ENCODE measurements at regions not wholly inside any gene's neighbourhood (a gene's known extent, or its start where the extent isn't known, plus 50 kb on each side); places are given as distances from the start of the nearest gene placed in this dataset.
"Not testable (repeated sequence)": the region's sequence is repeated elsewhere in the genome, so short reads cannot be mapped to it uniquely, and the experiment has no call there.

DNA sequence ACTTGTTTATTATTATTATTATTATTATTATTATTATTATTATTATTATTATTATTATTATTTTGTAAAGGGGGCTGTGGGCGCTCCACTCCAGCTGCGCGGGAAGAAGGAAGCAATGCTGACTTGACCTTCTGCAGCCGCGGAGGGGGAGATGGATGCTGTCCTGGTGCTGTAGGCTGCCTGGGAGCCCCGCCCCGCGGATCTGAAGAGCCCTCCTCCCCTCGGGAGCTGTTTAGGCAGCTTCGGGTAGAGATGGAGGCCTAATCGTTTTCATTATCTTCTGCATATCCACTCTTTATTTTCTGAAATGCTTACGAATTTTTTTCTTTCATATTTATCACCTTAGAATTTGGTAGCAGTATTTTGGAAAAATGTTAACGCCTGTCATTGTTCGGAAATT lies 101.2 kb upstream of the KLF6 start:
- DNase-seq = peak; percentile 53

DNA sequence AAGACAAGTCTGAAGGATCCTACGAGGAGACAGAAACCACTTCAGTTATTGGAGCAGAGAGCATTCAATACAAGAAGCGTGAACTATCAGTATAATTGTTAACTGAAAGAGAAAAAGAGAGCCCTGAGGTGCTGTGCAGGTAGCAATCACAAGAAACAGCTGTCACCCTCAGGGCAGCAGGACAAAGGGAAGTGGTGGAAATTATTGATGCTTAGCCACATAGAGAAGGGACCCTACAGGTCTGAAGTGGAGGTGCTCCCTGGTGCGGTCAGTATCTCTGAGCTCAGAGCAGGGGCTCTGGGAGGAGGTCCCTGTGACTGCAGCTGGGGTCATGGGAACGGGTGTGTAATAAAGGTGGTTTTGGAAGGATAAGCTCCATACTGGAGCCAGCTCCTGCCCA lies 97.8 kb upstream of the KLF6 start:
- DNase-seq = no peak

DNA sequence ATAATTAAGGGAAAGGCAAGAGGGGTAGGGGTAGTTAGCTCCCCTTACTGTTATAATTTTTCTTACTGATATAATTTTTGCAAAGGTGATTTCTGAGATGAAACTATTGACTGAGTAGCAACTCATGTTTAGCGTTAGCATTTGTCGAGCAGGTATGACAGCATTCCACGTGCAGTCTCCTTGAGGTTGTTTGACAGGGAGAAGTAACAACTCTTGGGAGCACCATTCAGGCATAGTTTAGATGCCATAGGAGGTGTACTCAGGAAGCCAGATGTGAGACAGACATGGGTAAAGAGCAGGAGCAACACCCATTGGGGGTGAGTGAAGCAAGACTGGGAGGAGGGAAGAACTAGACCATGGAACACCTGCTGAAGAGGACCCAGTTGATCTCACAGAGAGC lies 96.6 kb upstream of the KLF6 start:
- no peak for DNase-seq

DNA sequence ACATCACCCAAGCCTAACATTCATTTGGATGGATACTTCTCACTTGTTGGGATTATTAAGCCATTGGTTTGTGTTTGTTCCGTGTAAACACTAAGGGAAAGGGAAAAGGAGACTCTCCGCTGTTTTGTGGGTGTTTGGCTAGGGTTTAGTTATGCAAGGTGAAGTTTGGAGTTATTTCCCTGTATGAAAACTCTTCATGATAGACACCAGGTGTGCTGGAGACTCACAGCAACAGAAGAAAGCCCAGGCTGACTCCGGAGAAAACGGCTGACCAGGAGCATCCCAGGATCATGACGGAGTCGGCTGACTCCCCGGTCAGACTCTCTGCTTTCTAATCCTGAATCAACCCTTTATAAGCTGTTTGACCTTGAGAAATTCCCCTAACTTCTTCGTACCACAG lies 94.1 kb upstream of the KLF6 start:
- DNase-seq = no peak

DNA sequence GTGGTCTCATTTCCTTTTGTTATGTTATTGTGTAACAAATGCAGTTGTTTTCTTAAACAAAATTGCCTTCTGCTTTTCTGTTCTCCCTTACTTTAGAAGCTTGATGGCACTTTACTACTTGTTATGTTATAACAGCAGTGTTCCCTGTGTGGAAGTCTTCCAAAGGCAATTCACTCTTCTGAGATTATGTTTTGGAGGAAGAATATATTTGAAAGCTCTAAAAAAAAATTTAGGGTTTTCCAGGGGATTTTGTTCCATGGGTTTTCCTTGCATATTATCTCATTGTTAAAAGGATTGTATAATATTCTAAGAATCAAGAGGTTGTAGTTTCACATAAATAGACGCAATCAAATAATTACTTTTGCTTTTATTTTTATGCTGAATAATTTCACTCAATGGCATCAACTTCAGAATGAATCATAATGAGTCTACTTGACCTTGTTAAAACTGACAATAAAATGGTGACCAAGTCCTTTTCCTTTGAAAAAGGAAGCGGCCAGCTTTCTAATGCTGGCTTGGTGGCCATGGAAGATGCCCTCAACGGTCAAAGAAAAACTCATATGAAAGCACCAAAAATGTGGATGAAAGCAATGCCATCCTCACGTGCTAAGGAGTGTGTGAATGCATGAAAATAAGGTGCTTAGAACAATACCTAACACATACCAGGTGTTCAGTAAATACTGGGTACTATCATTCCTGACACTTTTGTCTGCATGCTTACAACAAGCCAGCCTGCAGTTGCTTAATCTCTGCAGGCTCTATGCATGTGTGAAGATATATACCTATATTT lies 92.4 kb upstream of the KLF6 start:
- DNase-seq = no peak

DNA sequence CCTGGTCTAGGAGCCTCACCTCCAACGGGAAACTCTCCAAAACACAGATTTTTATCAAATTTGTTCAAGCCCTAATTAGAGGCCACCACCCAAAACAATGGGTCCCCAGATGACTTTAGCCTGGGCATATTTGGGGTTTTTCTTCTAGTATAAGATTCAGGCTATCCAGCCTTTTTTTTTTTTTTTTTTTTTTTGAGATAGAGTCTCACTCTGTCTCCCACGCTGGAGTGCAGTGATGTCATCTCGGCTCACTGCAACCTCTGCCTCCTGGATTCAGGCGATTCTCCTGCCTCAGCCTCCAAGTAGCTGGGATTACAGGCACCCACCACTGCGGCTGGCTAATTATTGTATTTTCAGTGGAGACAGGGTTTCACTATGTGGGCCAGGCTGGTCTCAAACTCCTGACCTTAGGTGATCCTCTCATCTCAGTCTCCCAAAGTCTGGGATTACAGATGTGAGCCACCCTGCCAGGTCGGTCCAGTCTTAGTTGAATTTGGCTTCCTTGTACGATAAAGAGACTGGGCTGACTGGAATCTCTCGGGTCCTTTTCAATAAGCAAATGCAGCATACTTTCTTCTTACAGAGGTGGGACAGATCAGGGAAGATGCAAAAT lies 91.4 kb upstream of the KLF6 start:
- no peak for DNase-seq

DNA sequence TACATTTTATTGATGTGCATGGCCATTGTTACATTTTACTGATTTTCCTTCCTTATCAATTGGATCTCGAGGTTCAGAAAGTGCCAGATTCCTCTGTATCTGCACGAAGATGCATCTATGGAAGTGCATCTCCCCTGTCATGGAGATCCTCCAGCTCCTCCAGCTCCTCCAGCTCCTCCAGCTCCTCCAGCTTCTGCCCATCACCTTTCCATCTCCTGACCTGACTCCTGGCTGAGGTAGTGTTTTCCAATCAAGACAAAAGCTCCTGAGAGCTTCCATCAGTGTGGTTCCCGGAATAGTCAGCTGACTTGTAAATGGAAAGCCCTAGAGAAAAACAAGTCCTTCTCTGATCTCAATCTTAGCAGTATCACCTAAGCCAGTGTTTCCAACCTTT lies 90.8 kb upstream of the KLF6 start:
- no peak for DNase-seq

DNA sequence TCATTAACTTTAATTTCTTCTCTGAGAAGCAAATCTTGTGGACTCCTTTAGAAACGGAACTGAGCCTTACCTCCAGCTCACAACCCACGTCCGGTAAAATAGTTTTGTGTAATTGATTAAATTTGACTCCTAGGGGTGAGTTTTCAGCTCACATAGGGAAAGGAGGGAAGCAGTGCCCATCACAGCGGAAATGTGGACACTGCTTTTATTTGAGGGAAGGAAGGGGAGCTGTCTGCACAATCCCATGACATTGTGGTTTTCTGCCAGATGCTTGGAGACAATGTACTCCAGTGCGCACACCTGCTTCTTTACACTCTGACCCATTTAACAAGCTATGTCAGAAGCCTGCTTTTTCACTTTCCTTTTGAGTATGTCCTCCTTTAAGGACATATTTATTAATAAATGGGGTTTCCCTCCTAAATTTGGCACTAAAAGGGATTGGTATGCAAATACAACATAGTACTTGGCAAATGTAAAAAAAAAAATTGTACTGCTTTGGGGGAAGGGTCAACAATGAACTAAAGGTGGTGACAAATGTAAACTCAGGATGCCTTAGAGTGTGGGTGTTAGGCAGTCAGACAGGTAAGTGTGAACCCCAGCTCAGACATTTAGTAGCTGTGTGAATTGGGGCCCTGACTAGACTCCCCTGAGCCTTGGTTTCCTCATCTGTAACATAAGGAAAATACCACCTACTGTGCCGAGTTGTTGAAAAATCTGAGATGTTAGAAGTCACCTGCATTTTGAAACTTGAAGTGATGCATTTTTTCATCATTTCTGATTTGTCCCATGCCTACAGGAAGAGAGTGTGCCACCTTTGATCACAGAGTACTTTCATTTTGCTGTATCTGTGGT lies 90.2 kb upstream of the KLF6 start:
- DNase-seq = no peak

DNA sequence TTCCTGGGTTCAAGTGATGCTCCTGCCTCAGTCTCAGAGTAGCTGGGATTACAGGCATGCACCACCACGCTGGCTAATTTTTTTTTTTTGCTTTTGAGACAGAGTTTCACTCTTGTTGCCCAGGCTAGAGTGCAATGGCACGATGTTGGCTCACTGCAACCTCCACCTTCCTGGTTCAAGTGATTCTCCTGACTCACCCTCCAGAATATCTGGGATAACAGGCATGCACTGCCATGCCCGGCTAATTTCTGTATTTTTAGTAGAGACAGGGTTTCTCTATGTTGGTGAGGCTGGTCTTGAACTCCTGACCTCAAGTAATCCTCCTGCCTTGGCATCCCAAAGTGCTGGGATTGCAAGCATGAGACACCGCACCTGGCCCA lies 89.6 kb upstream of the KLF6 start:
- not testable (repeated sequence) for DNase-seq

DNA sequence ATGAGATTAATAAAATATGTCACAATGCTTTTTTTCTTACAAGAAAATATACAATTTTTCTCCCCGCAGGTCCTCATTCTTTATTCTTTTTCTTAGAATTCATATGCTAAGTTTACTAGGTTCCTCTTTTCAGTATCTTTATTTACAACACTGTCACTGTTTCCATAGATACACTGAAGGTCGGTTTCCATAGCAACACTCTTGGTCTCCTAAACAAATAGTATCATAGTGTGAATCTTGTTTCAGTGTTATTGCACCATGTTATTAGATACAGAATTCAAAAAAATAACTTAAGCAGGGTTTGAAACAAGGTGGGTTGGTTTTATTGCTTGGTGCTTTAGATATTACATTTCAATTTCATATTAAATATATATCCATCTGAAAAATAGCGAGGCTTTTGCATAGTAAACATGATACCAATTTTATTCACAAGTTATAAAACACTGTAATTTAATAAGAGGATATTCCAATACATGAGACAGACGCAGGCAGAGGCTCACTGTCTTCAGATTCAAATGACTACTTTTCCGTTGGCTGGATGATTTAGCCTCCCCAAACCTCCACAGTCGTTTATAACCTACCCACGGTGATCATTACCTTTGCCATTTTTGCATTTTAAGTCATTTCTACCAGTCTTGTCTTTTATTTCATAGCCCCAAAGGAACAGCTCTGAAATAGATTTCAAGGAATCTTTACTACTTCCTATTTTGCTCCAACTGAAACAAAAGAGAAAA lies 88.9 kb upstream of the KLF6 start:
- peak; percentile 63 for DNase-seq

DNA sequence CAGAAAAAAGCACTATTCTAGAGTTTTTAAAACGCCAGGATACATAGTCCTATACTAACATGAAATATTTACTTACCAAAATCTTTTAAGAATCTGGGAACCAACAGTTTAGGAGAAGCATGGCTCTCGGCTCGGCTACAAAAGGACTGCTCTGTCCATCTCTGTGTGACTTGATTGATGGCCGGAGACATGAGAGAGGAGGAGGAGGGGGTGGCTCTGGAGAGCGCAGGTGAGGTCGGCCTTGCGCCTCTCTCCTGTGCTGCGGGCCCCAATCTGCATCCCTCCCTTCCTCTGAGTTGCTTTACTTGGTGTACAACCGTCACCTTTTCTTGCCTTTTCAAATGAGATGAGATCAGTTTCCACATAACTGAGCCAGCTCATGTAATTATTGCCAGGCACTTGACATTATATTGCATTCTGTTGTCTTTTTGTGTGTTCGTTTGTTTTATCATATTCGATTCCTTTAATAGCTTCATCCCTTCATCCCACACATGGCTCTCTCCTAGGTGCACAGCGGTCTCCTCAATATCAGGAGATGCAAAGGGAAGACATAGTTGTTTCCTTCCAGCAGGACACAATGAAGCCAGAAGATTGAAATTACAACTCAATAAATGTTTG lies 87.8 kb upstream of the KLF6 start:
- DNase-seq = no peak

DNA sequence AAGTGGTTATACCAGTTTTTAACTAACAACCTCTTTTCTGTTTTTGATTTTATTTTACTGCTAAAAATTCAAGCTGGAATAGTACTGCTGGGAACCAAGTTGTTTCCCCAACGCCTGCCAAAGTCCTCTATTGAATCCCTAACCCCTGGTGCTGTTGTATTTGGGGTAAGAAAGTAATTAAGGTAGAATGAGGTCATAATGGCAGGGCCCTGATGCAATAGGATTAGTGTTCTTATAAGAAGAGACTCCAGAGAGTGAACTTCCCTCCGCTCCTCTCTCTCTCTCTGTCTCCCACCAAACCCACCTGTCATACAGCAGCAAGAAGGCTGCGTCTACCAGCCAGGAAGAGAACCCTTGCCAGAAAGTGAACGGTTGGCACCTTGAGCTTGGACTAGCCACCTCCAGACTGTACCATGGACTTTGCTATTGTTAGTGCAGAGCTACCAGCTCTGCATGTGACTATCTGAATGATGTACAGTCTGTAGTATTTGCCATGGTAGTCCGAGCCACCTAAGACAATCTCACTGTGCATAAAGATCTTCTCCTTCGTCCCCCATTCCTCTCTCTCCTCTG lies 86.5 kb upstream of the KLF6 start:
- DNase-seq = no peak

DNA sequence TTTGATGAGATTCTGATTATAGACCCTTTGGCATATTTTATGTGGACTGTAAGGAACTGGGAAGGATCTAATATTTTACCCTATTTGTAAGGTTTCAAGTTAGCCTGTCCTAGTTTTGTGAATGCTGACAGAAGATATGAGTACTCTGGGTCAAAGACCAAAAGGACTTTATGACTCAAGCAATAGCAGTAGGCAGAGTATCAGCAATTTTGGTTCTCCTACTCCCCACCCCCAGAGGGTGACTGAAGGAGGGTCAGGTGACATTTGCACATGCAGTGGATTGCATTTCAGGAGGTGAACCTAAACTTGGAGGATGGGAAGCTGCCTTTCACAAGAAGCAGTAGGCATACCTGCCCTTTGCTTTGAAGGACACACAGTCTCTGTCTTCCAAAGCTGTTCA lies 84.0 kb upstream of the KLF6 start:
- no peak for DNase-seq

DNA sequence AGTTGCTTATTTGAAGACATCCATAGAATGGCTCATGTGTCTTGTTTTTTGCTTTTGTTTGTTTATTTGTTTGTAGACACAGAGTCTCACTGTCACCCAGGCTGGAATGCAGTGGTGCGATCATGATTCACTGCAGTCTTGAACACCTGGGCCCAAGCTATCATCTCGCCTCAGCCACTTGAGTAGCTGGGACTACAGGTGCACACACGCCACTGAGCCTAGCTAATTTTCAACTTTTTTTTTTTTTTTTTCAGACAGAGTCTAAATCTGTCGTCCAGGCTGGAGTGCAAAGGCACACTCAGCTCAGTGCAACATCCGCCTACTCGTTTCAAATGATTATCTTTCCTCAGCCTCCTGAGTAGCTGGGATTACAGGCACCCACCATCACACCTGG lies 83.3 kb upstream of the KLF6 start:
- DNase-seq = no peak

DNA sequence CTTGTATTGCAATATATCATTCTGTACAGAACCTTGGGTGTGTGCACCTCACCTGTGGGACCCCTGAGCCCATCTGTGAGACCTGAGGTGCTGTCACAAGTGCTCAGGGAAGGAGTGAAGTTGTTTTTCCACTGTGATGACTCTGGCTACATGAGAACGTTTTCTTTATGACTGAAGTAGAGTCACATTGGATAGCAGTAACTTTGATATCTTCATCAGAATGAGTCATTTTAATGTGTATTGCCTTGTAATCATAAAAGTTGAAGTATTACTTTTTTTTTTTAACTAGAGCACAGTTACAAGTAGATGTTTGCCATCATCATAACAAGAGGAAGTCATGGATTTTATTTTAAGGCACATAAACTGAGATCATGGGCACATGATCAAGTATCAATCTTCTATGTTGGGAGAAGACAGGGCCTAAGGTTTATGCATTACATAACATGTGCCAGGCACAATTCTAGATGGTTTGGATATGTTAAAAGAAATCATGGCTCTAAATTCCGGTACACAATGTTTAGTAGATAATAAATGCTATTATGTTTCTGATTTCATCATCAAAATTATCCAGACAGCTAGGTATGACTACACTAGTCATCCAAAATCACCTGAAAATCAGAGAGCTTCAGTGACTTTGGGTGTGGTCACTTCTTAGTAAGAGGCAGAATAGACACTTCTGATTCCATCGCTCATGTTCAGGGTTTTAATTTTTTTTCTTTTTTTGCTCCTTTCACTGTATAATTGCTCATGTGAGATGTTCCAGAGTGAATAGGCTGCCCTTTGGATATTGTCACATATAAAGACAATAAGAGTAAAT lies 82.7 kb upstream of the KLF6 start:
- no peak for DNase-seq

DNA sequence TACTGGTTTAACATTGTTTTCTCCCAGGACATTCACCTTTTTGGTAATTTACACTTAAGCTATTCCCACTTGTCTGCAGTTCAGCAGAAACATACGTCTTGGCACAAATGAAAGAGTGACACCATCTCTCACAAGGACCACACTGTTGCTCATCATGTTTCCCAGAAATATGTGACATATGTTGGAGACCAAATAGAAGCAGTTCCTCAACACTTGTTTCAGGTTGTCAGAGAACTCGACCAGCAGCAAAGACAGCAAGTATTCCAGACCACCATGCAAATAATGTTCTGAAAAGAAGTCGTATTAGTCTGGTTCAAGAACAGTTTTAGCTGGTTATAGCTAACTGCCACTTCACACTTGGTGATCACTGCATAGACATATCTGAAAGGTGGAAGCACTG lies 81.3 kb upstream of the KLF6 start:
- no peak for DNase-seq

DNA sequence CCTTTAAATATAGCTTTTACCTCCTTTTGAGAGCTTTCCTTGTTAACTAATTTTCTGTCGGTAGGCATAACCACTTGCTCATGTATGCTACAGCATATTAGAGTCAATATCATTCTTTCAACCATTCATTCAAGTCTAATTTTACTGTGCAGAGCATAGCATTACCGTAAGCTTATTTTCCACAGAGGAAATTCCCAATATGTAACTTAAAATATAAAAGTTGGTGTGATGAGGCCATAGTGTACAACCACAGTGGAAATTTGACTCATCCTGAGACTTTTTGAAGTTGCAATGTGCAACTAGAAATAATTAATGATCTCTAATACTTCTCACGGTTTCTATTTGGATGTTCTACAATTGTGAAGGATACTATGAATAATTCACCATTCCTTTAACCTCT lies 80.6 kb upstream of the KLF6 start:
- DNase-seq = no peak

DNA sequence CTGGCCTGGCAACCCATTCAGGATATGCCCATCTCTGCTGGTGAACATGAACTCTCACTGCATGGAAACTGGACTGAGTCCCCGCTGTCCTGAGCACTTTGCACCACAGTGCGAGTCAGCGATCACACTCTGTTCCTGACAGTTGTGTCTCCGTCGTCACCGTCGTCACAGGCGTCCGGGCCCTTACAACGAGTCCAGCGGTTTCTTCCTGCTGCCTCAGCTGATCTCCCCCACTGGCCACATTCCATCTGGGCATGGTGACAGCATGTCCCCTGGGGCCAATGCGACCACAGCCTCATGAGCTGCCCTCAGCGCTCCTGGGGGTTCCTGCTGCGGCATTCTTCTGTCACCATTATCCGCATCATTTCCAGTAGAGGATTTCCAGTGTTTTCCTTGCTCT lies 76.8 kb upstream of the KLF6 start:
- no peak for DNase-seq

DNA sequence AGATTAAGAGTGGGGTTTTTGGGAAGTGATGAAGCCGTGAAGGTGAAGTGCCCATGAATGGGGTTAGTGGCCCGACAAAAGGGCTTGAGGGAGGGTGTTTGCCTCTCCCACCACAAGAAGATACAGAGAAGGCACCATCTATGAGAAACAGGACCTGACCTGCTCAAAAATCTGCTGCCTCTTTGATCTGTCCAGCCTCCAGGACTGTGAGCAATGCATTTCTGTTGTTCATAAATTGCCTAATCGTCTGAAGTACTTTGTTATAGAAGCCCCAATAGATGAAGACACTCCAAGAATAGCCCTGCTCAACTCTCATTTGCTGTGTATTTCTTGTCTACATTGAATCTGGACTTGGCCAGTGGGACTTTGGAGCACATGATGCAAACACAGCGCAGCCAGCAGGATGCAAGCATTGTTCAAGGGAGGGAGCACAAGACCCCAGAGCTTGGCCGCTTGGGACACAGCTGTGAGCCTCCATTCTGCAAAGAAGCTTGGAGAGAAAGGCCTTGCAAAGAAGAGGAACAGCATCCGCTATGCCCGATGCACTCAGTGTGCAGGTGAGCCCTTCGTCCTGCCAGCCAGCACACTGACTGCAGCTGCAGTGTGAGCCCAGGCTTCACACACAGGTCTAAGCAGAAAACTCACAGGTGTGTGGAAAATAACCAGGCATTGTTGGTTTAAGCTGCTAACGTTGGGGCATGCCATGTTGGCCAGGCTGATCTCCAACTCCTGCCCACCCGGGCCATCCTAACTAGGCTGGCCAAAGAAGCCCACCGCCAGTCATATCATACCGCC lies 73.2 kb upstream of the KLF6 start:
- DNase-seq = no peak

DNA sequence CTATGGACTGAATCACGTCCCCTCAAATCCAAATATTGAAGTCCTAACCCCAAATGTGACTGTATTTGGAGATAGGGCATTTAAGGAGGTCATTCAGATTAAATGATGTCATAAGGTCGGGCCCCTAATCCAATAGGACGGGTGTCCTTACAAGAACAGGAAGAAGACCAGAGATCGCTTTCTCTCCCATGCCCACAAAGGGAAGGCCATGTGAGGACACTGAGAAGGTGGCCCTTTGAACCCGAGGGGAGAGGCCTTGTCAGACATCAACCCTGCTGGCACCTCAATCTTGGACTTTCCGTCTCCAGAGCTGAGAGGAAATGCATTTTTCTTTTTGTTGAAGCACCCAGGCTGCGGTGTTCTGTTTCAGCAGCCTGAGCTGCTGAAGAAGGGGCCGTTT lies 72.3 kb upstream of the KLF6 start:
- DNase-seq = no peak

DNA sequence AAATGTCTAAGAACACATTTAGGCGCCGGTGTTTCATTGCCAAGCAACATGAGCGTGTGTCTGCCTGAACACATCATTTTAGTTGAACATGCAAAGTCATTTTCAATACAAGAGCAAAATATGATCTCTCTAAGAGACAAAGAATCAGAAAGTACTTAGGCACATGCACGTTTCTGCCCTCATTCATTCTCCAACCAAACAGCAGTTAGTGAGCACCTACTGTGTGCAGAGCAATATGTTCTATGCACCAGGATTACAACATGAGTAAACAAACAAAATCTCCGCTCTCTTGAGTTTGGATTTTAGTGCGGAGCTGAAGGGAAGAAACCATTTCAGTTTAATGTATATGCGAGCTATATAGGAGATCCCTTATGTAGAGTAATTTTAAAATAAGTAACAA lies 71.6 kb upstream of the KLF6 start:
- DNase-seq = no peak
